Adrenal gland (tissue), 9 donors: ENCODE measurements at regions not wholly inside any gene's neighbourhood (a gene's known extent, or its start where the extent isn't known, plus 50 kb on each side); places are given as distances from the start of the nearest gene placed in this dataset.

Experiments used
- DNase-seq, 7 donors: peaks; one replicate each; pipeline ENCODE4 v3.0.0-alpha.2; 2019 to 2020
- H3K27ac ChIP-seq, 5 donors: fragments of 200-600 bp; sonication (generic) in 4 of 5; 1 replicate in 3 of 5; 2 replicates in 2 of 5; pipeline versions ENCODE4 v1.5.1 to v1.8.0; 2016 to 2020; ENCODE audit warnings: mild to moderate bottlenecking in 1 of 5
- H3K27me3 ChIP-seq: fragments of 200-600 bp; 2 replicates; pipeline ENCODE4 v1.8.0; 2021
- H3K36me3 ChIP-seq, 2 donors: fragments of 200-600 bp; replicated peaks in 1 of 2; 1 replicate in 1 of 2; 2 replicates in 1 of 2; pipeline versions ENCODE4 v1.5.1 to v1.8.0; 2018 to 2022
- H3K4me1 ChIP-seq, 2 donors: fragments of 200-600 bp; replicated peaks in 1 of 2; 1 replicate in 1 of 2; 2 replicates in 1 of 2; pipeline versions ENCODE4 v1.5.1 to v1.8.0; 2018 to 2021
- H3K4me3 ChIP-seq, 4 donors: fragments of 200-600 bp; sonication (generic) in 3 of 4; one replicate each; pipeline ENCODE4 v1.5.1; 2016 to 2018
- H3K9me3 ChIP-seq, 3 donors: fragments of 200-600 bp; sonication (generic) in 1 of 3; replicated peaks in 1 of 3; 1 replicate in 2 of 3; 2 replicates in 1 of 3; pipeline versions ENCODE4 v1.5.1 to v1.8.0; 2016 to 2021
- POLR2A ChIP-seq, 2 donors: fragments of 450-650 bp; IDR thresholded peaks; one replicate each; pipeline ENCODE4 v1.6.1; 2017; ENCODE audit warnings: antibody characterized with exemption in 2 of 2, mild to moderate bottlenecking in 2 of 2, moderate library complexity in 1 of 2
- WGBS, 4 donors: extraction: QIAGEN DNeasy Blood & Tissue Kit in 2 of 4; methylation state at CpG; one replicate each; pipeline versions ENCODE4 v1.1.5 to v1.1.7; 2013 to 2017; 5-methylcytosine and 5-hydroxymethylcytosine counted together
- intact Hi-C, 2 donors: fragments of 100-400 bp; cut with DNase I; formaldehyde crosslinking; loops; one replicate each; pipeline versions ENCODE4 v1.14.1 to v1.15.0; 2022 to 2023
- TF ChIP-seq, protein P1 (sequence below), 6 experiments: fragments of 450-650 bp in 4 of 6; fragments of 200-600 bp in 2 of 6; sonication (generic) in 1 of 6; IDR thresholded peaks; 1 replicate in 5 of 6; 2 replicates in 1 of 6; pipeline versions ENCODE4 v1.5.1 to v1.8.0; 2016 to 2021; ENCODE audit warnings: antibody characterized with exemption in 6 of 6, mild to moderate bottlenecking in 2 of 6, moderate library complexity in 1 of 6
- donor health status: healthy with polysubstance abuse.
- donor health status: Bipolar disorder and iron deficiency.
- donor health status: DM: yes; HTN: yes; CAD: no.
- donor health status: DM: no; HTN: no; CAD: no.
- donor health status: DM: no; HTN: no; CAD: no.

DNA sequence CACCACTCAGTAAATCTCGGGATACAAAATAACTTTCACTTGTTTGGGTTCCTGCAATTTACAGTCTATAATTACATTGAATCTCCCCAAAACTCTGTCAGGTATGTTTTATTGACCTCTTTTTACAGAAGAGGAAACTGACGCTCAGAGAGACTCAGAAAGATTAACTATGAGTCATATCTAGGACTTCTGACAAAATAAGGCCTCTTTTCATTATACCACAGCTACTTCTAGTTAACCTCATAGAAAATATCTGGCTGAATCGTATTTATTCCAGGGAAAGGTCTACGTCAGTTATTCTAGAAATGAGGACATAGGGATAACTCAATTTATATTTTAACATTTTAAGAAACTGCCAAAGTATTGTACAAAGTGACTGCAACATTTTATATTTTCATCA, 211.1 kb upstream of the FAM78B start:
- TF ChIP-seq POLR2A (IDR thresholded peaks at IDR 0.05), result no peak
- TF ChIP-seq, protein P1, sequence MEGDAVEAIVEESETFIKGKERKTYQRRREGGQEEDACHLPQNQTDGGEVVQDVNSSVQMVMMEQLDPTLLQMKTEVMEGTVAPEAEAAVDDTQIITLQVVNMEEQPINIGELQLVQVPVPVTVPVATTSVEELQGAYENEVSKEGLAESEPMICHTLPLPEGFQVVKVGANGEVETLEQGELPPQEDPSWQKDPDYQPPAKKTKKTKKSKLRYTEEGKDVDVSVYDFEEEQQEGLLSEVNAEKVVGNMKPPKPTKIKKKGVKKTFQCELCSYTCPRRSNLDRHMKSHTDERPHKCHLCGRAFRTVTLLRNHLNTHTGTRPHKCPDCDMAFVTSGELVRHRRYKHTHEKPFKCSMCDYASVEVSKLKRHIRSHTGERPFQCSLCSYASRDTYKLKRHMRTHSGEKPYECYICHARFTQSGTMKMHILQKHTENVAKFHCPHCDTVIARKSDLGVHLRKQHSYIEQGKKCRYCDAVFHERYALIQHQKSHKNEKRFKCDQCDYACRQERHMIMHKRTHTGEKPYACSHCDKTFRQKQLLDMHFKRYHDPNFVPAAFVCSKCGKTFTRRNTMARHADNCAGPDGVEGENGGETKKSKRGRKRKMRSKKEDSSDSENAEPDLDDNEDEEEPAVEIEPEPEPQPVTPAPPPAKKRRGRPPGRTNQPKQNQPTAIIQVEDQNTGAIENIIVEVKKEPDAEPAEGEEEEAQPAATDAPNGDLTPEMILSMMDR (IDR thresholded peaks at IDR 0.05), result no peak
- Histone ChIP-seq H3K36me3 (no peaks in the 10 kb centered on the region), H3K27me3 (no peaks in the 10 kb centered on the region), H3K4me1 (no peaks in the 10 kb centered on the region), H3K9me3 (no peaks in the 10 kb centered on the region), H3K27ac (no peak overlapping the region), H3K4me3 (no peak overlapping the region)
- WGBS, 4 donors, result 66 to 77% (median 70%) methylated on average over 4 of the region's 4 CpGs
- DNase-seq, result no peak
- intact Hi-C loops, result no loop called here

DNA sequence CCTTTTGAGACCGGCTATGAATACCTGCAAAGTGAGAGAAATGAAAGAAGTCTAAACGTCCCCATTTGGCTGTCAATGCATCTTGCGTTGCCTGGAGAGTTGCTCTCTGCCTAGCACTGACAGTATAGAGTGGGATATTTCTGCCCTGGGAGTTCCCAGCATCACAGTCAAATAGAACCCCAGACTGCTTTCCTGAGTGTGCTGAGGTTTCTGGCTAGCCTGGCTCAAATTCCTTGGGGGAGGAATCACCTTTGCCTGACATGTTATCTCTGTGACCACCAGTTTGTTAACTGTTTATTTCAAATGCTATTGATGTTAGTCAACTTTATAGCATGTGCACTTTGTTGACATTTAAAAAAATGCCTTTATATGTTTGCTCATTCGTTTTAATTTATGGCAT, 212.0 kb upstream of the FAM78B start:
- intact Hi-C loops, result no loop called here
- no peak for TF ChIP-seq POLR2A (IDR thresholded peaks at IDR 0.05)
- TF ChIP-seq, protein P1 (IDR thresholded peaks at IDR 0.05), result no peak
- H3K36me3 ChIP-seq, result no peaks in the 10 kb centered on the region
- no peaks in the 10 kb centered on the region for H3K4me1 ChIP-seq
- H3K9me3 ChIP-seq, result no peaks in the 10 kb centered on the region
- H3K4me3 ChIP-seq, result no peak overlapping the region
- WGBS, 4 donors, result 57 to 72% (median 63%) methylated on average over 4 of the region's 4 CpGs
- no peak overlapping the region for H3K27ac ChIP-seq
- H3K27me3 ChIP-seq, result no peaks in the 10 kb centered on the region
- no peak for DNase-seq

DNA sequence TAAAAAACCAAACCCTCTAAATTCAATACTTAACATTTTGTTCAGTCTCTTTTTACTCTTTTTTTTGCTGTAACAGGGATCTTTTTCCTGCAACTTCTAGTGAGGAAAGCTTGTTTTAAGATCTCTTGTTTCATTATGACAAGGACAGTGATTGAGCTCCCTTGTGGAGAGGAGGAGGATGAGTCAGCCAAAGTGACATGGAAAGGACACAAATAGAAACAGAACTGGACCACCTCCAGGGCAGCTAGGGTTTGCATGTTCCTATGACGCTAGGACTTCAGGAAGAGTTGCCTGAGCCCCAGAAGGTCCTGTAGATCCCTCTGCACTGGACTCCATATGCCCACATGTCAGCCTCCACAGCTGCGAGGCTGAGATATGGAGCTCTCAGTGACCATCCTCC, 212.6 kb upstream of the FAM78B start:
- Histone ChIP-seq H3K27me3 (no peaks in the 10 kb centered on the region), H3K27ac (no peak overlapping the region), H3K9me3 (no peaks in the 10 kb centered on the region), H3K4me1 (no peaks in the 10 kb centered on the region), H3K36me3 (no peaks in the 10 kb centered on the region), H3K4me3 (no peak overlapping the region)
- TF ChIP-seq, protein P1 (IDR thresholded peaks at IDR 0.05), result no peak
- TF ChIP-seq POLR2A (IDR thresholded peaks at IDR 0.05), result no peak
- intact Hi-C loops, result no loop called here
- 50 to 66% (median 57%) methylated on average over 2 of the region's 2 CpGs for WGBS, 4 donors
- DNase-seq, result peak in 6 of 7 donors; percentile 23 to 55 (median 34)

- intact Hi-C loops, result no loop called here
- TF ChIP-seq, protein P1 (IDR thresholded peaks at IDR 0.05), result no peak
- TF ChIP-seq POLR2A (IDR thresholded peaks at IDR 0.05), result no peak
- DNase-seq, result no peak
- Histone ChIP-seq H3K36me3 (no peaks in the 10 kb centered on the region), H3K9me3 (no peaks in the 10 kb centered on the region), H3K27me3 (no peaks in the 10 kb centered on the region), H3K27ac (no peak overlapping the region), H3K4me1 (no peaks in the 10 kb centered on the region), H3K4me3 (no peak overlapping the region)
- 47 to 72% (median 55%) methylated on average over 2 of the region's 2 CpGs for WGBS, 4 donors
These were observed 216.3 kb upstream of the FAM78B start for GRCh38 chr1:166383137-166383536.
